K562 (cell line): ENCODE measurements at regions not wholly inside any gene's neighbourhood (a gene's known extent, or its start where the extent isn't known, plus 50 kb on each side); places are given as distances from the start of the nearest gene placed in this dataset.

ENCODE experiments used
- CBX2 ChIP-seq: fragments of 200-600 bp; sonication (generic); IDR thresholded peaks from one replicate; pipeline ENCODE4 v1.6.1; 2012; ENCODE audit warnings: mild to moderate bottlenecking, low read length, inconsistent platforms; ENCODE audit not compliant: insufficient read depth, poor library complexity, severe bottlenecking
- CREM ChIP-seq: IDR thresholded peaks from 2 replicates; pipeline ENCODE4 v1.6.1; 2014; ENCODE audit warnings: antibody characterized with exemption, low read depth
- HDAC2 ChIP-seq: fragments of 450-650 bp; IDR thresholded peaks from 2 replicates; pipeline ENCODE4 v1.6.1; 2016; ENCODE audit warnings: mild to moderate bottlenecking
- JUN ChIP-seq, 2 experiments: sonication (generic) in 1 of 2; formaldehyde crosslinking in 1 of 2; IDR thresholded peaks; 2 replicates each; pipeline versions ENCODE4 v1.6.1 to v1.8.0; 2012 to 2022; ENCODE audit warnings: borderline replicate concordance in 2 of 2, mild to moderate bottlenecking in 2 of 2, improper control_type of control experiment in 1 of 2, low read depth in 1 of 2, low read length in 1 of 2, missing genetic modification reagents in 1 of 2
- JUNB ChIP-seq: fragments of 450-650 bp; formaldehyde crosslinking; conservative IDR thresholded peaks from 2 replicates; pipeline ENCODE4 v1.4.0; 2020; ENCODE audit warnings: mild to moderate bottlenecking
- MAFF ChIP-seq: IDR thresholded peaks from 2 replicates; pipeline ENCODE4 v1.6.1; 2012; ENCODE audit warnings: low read length, improper control_type of control experiment
- NFIC ChIP-seq: fragments of 450-650 bp; IDR thresholded peaks from 2 replicates; pipeline ENCODE4 v1.6.1; 2017; ENCODE audit warnings: mild to moderate bottlenecking, inconsistent platforms
- PTTG1 ChIP-seq: fragments of 450-650 bp; IDR thresholded peaks from 2 replicates; pipeline ENCODE4 v1.6.1; 2016; ENCODE audit warnings: low read depth, mild to moderate bottlenecking, missing genetic modification characterization, missing compliant biosample characterization
- SMC3 ChIP-seq: conservative IDR thresholded peaks from 2 replicates; pipeline ENCODE4 v1.6.1; 2011; ENCODE audit warnings: low read depth, low read length, improper control_type of control experiment; ENCODE audit not compliant: insufficient read depth
- XRCC3 ChIP-seq: fragments of 450-650 bp; IDR thresholded peaks from 2 replicates; pipeline ENCODE4 v1.6.1; 2017; ENCODE audit warnings: mild to moderate bottlenecking, moderate library complexity
- ZNF24 ChIP-seq: fragments of 450-650 bp; IDR thresholded peaks from 2 replicates; pipeline ENCODE4 v1.6.1; 2016
- TF ChIP-seq, protein P1 (sequence below), 3 experiments: IDR thresholded peaks in 2 of 3; conservative IDR thresholded peaks in 1 of 3; 2 replicates each; pipeline ENCODE4 v1.5.1; 2011 to 2012; ENCODE audit warnings: low read length in 3 of 3, mild to moderate bottlenecking in 3 of 3, control low read depth in 2 of 3, improper control_type of control experiment in 1 of 3, inconsistent platforms in 1 of 3, low read depth in 1 of 3, mixed read lengths in 1 of 3, moderate library complexity in 1 of 3; ENCODE audit not compliant: insufficient read depth in 2 of 3
- TF ChIP-seq, protein P2 (sequence below): fragments of 450-650 bp; formaldehyde crosslinking; IDR thresholded peaks from 2 replicates; pipeline ENCODE4 v1.4.0; 2020; ENCODE audit warnings: mild to moderate bottlenecking

DNA sequence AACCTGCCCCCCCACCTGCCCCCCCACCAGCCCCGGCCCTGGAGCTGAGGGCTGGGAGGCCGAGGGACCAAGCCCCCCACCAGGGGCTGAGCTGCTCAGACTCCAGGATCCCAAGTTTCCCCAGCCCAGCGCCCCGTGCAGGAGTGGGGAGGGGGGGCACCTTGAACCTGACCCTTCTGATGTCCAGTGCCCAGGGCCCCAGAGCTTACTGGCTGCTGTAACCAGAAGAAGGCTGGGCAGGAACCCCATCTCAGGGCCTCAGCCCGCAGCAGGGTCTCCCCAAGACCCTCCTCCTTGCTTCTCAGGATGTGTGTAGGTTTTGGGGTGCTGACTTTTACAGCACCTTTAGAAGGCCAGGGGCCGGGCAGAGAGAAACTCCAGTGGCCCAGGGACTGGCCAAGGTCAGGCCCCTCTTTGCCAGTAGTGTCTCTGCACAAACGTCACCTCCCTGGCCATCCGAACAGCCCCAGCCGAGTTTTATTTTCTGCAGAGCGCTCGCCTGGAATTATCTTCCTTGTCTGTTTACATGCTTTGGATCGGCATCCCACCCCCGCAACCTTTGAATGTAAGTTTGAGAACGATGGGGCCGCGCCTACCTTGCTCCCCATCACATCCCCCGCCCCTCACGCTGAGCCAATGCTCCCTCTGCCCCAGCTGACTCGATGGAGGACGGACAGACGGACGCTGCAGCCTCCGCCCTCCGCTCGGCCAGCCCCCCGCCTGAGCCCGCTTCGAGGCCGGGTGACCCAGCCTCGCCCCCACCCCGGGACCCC, 70.1 kb upstream of the CASZ1 start:
- no peak for TF ChIP-seq JUNB
- TF ChIP-seq PTTG1 (tag), result no peak
- TF ChIP-seq HDAC2, result no peak
- TF ChIP-seq, protein P1, sequence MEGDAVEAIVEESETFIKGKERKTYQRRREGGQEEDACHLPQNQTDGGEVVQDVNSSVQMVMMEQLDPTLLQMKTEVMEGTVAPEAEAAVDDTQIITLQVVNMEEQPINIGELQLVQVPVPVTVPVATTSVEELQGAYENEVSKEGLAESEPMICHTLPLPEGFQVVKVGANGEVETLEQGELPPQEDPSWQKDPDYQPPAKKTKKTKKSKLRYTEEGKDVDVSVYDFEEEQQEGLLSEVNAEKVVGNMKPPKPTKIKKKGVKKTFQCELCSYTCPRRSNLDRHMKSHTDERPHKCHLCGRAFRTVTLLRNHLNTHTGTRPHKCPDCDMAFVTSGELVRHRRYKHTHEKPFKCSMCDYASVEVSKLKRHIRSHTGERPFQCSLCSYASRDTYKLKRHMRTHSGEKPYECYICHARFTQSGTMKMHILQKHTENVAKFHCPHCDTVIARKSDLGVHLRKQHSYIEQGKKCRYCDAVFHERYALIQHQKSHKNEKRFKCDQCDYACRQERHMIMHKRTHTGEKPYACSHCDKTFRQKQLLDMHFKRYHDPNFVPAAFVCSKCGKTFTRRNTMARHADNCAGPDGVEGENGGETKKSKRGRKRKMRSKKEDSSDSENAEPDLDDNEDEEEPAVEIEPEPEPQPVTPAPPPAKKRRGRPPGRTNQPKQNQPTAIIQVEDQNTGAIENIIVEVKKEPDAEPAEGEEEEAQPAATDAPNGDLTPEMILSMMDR (IDR thresholded peaks at IDR 0.05 in 2 of 3, conservative IDR thresholded peaks at IDR 0.05 in 1 of 3; ENCODE audit: insufficient read depth in 2 of 3, low read depth in 1 of 3, low read length in 3 of 3), result no peak
- no peak for TF ChIP-seq MAFF
- TF ChIP-seq NFIC, result no peak
- TF ChIP-seq CREM, result no peak
- TF ChIP-seq SMC3, result no peak
- TF ChIP-seq CBX2, result no peak
- no peak for TF ChIP-seq ZNF24
- no peak for TF ChIP-seq XRCC3
- TF ChIP-seq JUN (IDR thresholded peaks at IDR 0.05; ENCODE audit: borderline replicate concordance, low read depth, low read length), result no peak
- TF ChIP-seq JUN (CRISPR knock-in tag; IDR thresholded peaks at IDR 0.05; ENCODE audit: borderline replicate concordance), result no peak
- TF ChIP-seq, protein P2, sequence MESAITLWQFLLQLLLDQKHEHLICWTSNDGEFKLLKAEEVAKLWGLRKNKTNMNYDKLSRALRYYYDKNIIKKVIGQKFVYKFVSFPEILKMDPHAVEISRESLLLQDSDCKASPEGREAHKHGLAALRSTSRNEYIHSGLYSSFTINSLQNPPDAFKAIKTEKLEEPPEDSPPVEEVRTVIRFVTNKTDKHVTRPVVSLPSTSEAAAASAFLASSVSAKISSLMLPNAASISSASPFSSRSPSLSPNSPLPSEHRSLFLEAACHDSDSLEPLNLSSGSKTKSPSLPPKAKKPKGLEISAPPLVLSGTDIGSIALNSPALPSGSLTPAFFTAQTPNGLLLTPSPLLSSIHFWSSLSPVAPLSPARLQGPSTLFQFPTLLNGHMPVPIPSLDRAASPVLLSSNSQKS (CRISPR knock-in tag), result no peak
